Smooth muscle cell (in vitro differentiated cells): ENCODE measurements at regions not wholly inside any gene's neighbourhood (a gene's known extent, or its start where the extent isn't known, plus 50 kb on each side); places are given as distances from the start of the nearest gene placed in this dataset.
"Not testable (repeated sequence)": the region's sequence is repeated elsewhere in the genome, so short reads cannot be mapped to it uniquely, and the experiment has no call there.

Experiments used
- DNase-seq: peaks from one replicate; lab custom pipeline; 2025; ENCODE audit not compliant: unreplicated experiment; lab: John Stamatoyannopoulos, UW
- H2AFZ ChIP-seq: fragments of 200-600 bp; sonication (generic); 2 replicates; pipeline ENCODE4 v1.6.0; 2016; ENCODE audit warnings: antibody characterized with exemption, low read depth, mild to moderate bottlenecking
- H3F3A ChIP-seq: fragments of 200-600 bp; sonication (generic); 2 replicates; pipeline ENCODE4 v1.6.0; 2017; ENCODE audit warnings: antibody characterized with exemption, low read depth
- H3K27ac ChIP-seq: fragments of 200-600 bp; sonication (generic); 2 replicates; pipeline ENCODE4 v1.5.1; 2016; ENCODE audit warnings: low read depth, mild to moderate bottlenecking
- H3K27me3 ChIP-seq: fragments of 200-600 bp; sonication (generic); 2 replicates; pipeline ENCODE4 v1.6.1; 2016; ENCODE audit warnings: low read depth, mild to moderate bottlenecking
- H3K36me3 ChIP-seq: fragments of 200-600 bp; sonication (generic); 2 replicates; pipeline ENCODE4 v1.5.1; 2016; ENCODE audit warnings: low read depth
- H3K4me1 ChIP-seq: fragments of 200-600 bp; sonication (generic); 2 replicates; pipeline ENCODE4 v1.5.1; 2016; ENCODE audit warnings: low read depth
- H3K4me2 ChIP-seq: fragments of 200-600 bp; sonication (generic); 2 replicates; pipeline ENCODE4 v1.6.0; 2016; ENCODE audit warnings: mild to moderate bottlenecking
- H3K4me3 ChIP-seq: fragments of 200-600 bp; sonication (generic); 2 replicates; pipeline ENCODE4 v1.5.1; 2016; ENCODE audit warnings: mild to moderate bottlenecking
- H3K79me2 ChIP-seq: fragments of 200-600 bp; sonication (generic); 2 replicates; pipeline ENCODE4 v1.6.0; 2016; ENCODE audit warnings: low read depth, mild to moderate bottlenecking
- H3K9ac ChIP-seq: fragments of 200-600 bp; sonication (generic); 2 replicates; pipeline ENCODE4 v1.6.0; 2016; ENCODE audit warnings: low read depth
- H3K9me3 ChIP-seq: fragments of 200-600 bp; sonication (generic); replicated peaks from 2 replicates; pipeline ENCODE4 v1.5.1; 2016; ENCODE audit warnings: low read depth
- H4K20me1 ChIP-seq: fragments of 200-600 bp; sonication (generic); 2 replicates; pipeline ENCODE4 v1.6.0; 2016; ENCODE audit warnings: low read depth
- CTCF ChIP-seq: fragments of 200-600 bp; sonication (generic); IDR thresholded peaks from 2 replicates; pipeline ENCODE4 v1.5.1; 2017; ENCODE audit warnings: borderline replicate concordance, mild to moderate bottlenecking, antibody characterized with exemption; ENCODE audit not compliant: insufficient read depth, poor library complexity, severe bottlenecking
- WGBS: methylation state at CpG from one replicate; pipeline ENCODE4 v1.1.7; 2016; ENCODE audit warnings: low lambda C conversion rate; 5-methylcytosine and 5-hydroxymethylcytosine counted together

GRCh38 chr11:100409267-100409666 lies 277.8 kb upstream of the ARHGAP42 start:
- not testable (repeated sequence) for H4K20me1 ChIP-seq, DNase-seq, H3K9me3 ChIP-seq, H2AFZ ChIP-seq, H3K27me3 ChIP-seq, H3K9ac ChIP-seq, H3K27ac ChIP-seq, H3K4me1 ChIP-seq, H3K4me2 ChIP-seq, H3K36me3 ChIP-seq, H3K4me3 ChIP-seq, H3F3A ChIP-seq, H3K79me2 ChIP-seq
- WGBS, result 91% methylated on average over 11 of the region's 11 CpGs

- TF ChIP-seq CTCF, result no peak
- Histone ChIP-seq H3K36me3 (no peaks in the 10 kb centered on the region), H3K27me3 (no peaks in the 10 kb centered on the region), H3K27ac (no peak overlapping the region), H3K9ac (no peak overlapping the region), H2AFZ (no peak overlapping the region), H3K4me2 (no peak overlapping the region), H3K4me3 (no peak overlapping the region), H3K79me2 (no peaks in the 10 kb centered on the region), H3F3A (no peaks in the 10 kb centered on the region), H3K9me3 (peaks cover 6% of the 10 kb centered on the region), H4K20me1 (no peaks in the 10 kb centered on the region), H3K4me1 (no peaks in the 10 kb centered on the region)
- DNase-seq, result no peak
- 92% methylated on average over 2 of the region's 2 CpGs for WGBS
Measured at GRCh38 chr11:100419518-100419917, 267.6 kb upstream of the ARHGAP42 start.

- Histone ChIP-seq H3K4me2 (no peak overlapping the region), H2AFZ (no peak overlapping the region), H3K9me3 (no peaks in the 10 kb centered on the region), H3K36me3 (no peaks in the 10 kb centered on the region), H3F3A (no peaks in the 10 kb centered on the region), H3K9ac (no peak overlapping the region), H4K20me1 (no peaks in the 10 kb centered on the region), H3K79me2 (no peaks in the 10 kb centered on the region), H3K27me3 (no peaks in the 10 kb centered on the region), H3K4me3 (no peak overlapping the region), H3K4me1 (no peaks in the 10 kb centered on the region), H3K27ac (no peak overlapping the region)
- 85% methylated on average over 10 of the region's 10 CpGs for WGBS
- no peak for TF ChIP-seq CTCF
- DNase-seq, result no peak
Measured at GRCh38 chr11:100434821-100435641, 252.1 kb upstream of the ARHGAP42 start.

GRCh38 chr11:100438376-100438775 lies 248.7 kb upstream of the ARHGAP42 start:
- no peak for DNase-seq
- Histone ChIP-seq H3K4me3 (no peak overlapping the region), H4K20me1 (no peaks in the 10 kb centered on the region), H3K36me3 (no peaks in the 10 kb centered on the region), H3K9ac (no peak overlapping the region), H3F3A (no peaks in the 10 kb centered on the region), H3K9me3 (no peaks in the 10 kb centered on the region), H3K27ac (no peak overlapping the region), H2AFZ (no peak overlapping the region), H3K27me3 (no peaks in the 10 kb centered on the region), H3K4me1 (no peaks in the 10 kb centered on the region), H3K4me2 (no peak overlapping the region), H3K79me2 (no peaks in the 10 kb centered on the region)
- 97% methylated on average over 2 of the region's 2 CpGs for WGBS
- no peak for TF ChIP-seq CTCF
